Endothelial cell of umbilical vein (primary cell): ENCODE measurements at regions not wholly inside any gene's neighbourhood (a gene's known extent, or its start where the extent isn't known, plus 50 kb on each side); places are given as distances from the start of the nearest gene placed in this dataset.

Experiments
- BruUV-seq: library from RNA; stranded (reverse); fragments of 400-500 nt; replicated peaks from 2 replicates; lab custom pipeline; 2021; lab: Mats Ljungman, UMichigan
- CTCF ChIA-PET: fragments of 300-600, 350-600 bp; sonication (Branson Sonifier 250); formaldehyde crosslinking; loops from one replicate; lab custom pipeline; 2021; ENCODE audit warnings: antibody characterized with exemption, inconsistent platforms; lab: Charles Lee
- POLR2A ChIA-PET: fragments of 300-600, 350-600 bp; sonication (Branson Sonifier 250); formaldehyde crosslinking; loops from one replicate; lab custom pipeline; 2021; ENCODE audit warnings: antibody characterized with exemption, inconsistent platforms; lab: Charles Lee
- DNase-seq: peaks from one replicate; pipeline ENCODE4 v3.0.0-alpha.2; 2011; ENCODE audit warnings: low read depth, low spot score
- FAIRE-seq: peaks from 2 replicates; lab custom pipeline; 2011; peaks lifted over from hg19 to GRCh38; lab: Jason Lieb, UNC
- H2AFZ ChIP-seq: 2 replicates; pipeline ENCODE4 v1.6.0; 2012; ENCODE audit warnings: low read depth, low read length, control low read depth, inconsistent platforms
- H3K27ac ChIP-seq: 2 replicates; pipeline ENCODE4 v1.5.1; 2011; ENCODE audit warnings: low read depth, mild to moderate bottlenecking, control low read depth, low read length, moderate library complexity; ENCODE audit not compliant: insufficient read depth
- H3K27me3 ChIP-seq, 2 experiments: 2 replicates each; pipeline versions ENCODE4 v1.6.0 to v1.6.1; 2011; ENCODE audit warnings: low read length in 2 of 2, mixed read lengths in 1 of 2; ENCODE audit not compliant: control insufficient read depth in 2 of 2, insufficient read depth in 2 of 2
- H3K36me3 ChIP-seq, 2 experiments: 2 replicates in 1 of 2; 3 replicates in 1 of 2; pipeline ENCODE4 v1.5.1; 2011; ENCODE audit warnings: low read length in 2 of 2, mild to moderate bottlenecking in 1 of 2, moderate library complexity in 1 of 2; ENCODE audit not compliant: control insufficient read depth in 2 of 2, insufficient read depth in 2 of 2; ENCODE audit errors: extremely low read depth in 1 of 2
- H3K4me1 ChIP-seq: 3 replicates; pipeline ENCODE4 v1.5.1; 2011; ENCODE audit warnings: mild to moderate bottlenecking, low read length; ENCODE audit not compliant: control insufficient read depth, insufficient read depth; ENCODE audit errors: extremely low read depth
- H3K4me2 ChIP-seq: 2 replicates; pipeline ENCODE4 v1.6.1; 2011; ENCODE audit warnings: low read length, control low read depth, mixed read lengths; ENCODE audit not compliant: insufficient read depth
- H3K4me3 ChIP-seq, 3 experiments: fragments of 200-600 bp in 1 of 3; sonication (generic), shearing (Covaris generic) in 1 of 3; replicated peaks in 1 of 3; 2 replicates each; pipeline ENCODE4 v1.5.1; 2011 to 2016; ENCODE audit warnings: control low read depth in 3 of 3, low read length in 3 of 3, mild to moderate bottlenecking in 2 of 3, inconsistent platforms in 1 of 3, low read depth in 1 of 3, moderate library complexity in 1 of 3; ENCODE audit not compliant: insufficient read depth in 1 of 3
- H3K79me2 ChIP-seq: 2 replicates; pipeline ENCODE4 v1.6.0; 2012; ENCODE audit warnings: low read length, inconsistent platforms; ENCODE audit not compliant: control insufficient read depth, insufficient read depth
- H3K9ac ChIP-seq: replicated peaks from 2 replicates; pipeline ENCODE3; 2011; ENCODE audit warnings: low read length, control low read depth; ENCODE audit not compliant: insufficient read depth; ENCODE audit errors: extremely low read depth
- H3K9me1 ChIP-seq: replicated peaks from 3 replicates; pipeline ENCODE4 v1.6.0; 2011; ENCODE audit warnings: mild to moderate bottlenecking, low read length; ENCODE audit not compliant: control insufficient read depth, insufficient read depth; ENCODE audit errors: extremely low read depth
- H3K9me3 ChIP-seq: replicated peaks from 2 replicates; pipeline ENCODE4 v1.5.1; 2012; ENCODE audit warnings: low read length, inconsistent platforms; ENCODE audit not compliant: control insufficient read depth, insufficient read depth
- H4K20me1 ChIP-seq: replicated peaks from 2 replicates; pipeline ENCODE3; 2011; ENCODE audit warnings: mild to moderate bottlenecking, low read length; ENCODE audit not compliant: control insufficient read depth, insufficient read depth; ENCODE audit errors: extremely low read depth
- EZH2 ChIP-seq: IDR thresholded peaks from 2 replicates; pipeline ENCODE4 v1.6.1; 2012; ENCODE audit warnings: borderline replicate concordance, low read depth, mild to moderate bottlenecking, moderate library complexity, low read length, inconsistent platforms; ENCODE audit not compliant: severe bottlenecking
- FOS ChIP-seq: IDR thresholded peaks from 2 replicates; pipeline ENCODE4 v1.6.1; 2011; ENCODE audit warnings: mild to moderate bottlenecking, low read length, moderate library complexity, borderline replicate concordance; ENCODE audit not compliant: insufficient read depth
- GATA2 ChIP-seq: IDR thresholded peaks from 2 replicates; pipeline ENCODE4 v1.7.0; 2011; ENCODE audit warnings: low read depth, mild to moderate bottlenecking, moderate library complexity, mixed read lengths, low read length; ENCODE audit not compliant: insufficient read length, insufficient read depth
- JUN ChIP-seq: IDR thresholded peaks from 2 replicates; pipeline ENCODE4 v1.6.1; 2011; ENCODE audit warnings: borderline replicate concordance, low read depth; ENCODE audit not compliant: insufficient read length, insufficient read depth
- MYC ChIP-seq: IDR thresholded peaks from one replicate; pipeline ENCODE4 v1.6.1; 2011; ENCODE audit warnings: mild to moderate bottlenecking, low read depth, low read length
- POLR2A ChIP-seq: IDR thresholded peaks from 2 replicates; pipeline ENCODE4 v1.6.1; 2012; ENCODE audit warnings: low read depth, mild to moderate bottlenecking, control low read depth, low read length
- POLR2AphosphoS5 ChIP-seq: IDR thresholded peaks from 2 replicates; pipeline ENCODE4 v1.6.1; 2012; ENCODE audit warnings: low read depth, mild to moderate bottlenecking, control low read depth, low read length, moderate library complexity; ENCODE audit not compliant: insufficient read depth
- dilution Hi-C: fragments of 300-500 bp; cut with MboI; formaldehyde crosslinking; loops from one replicate; pipeline ENCODE4 v1.15.0; 2019; ENCODE audit warnings: low sequenced_read_pairs; ENCODE audit not compliant: extremely low pct_ligation_motif_present
- intact Hi-C: fragments of 100-400 bp; cut with micrococcal nuclease; formaldehyde crosslinking; loops from one replicate; pipeline ENCODE4 v1.10.0; 2022
- TF ChIP-seq, protein P1 (sequence below), 2 donors: IDR thresholded peaks; 1 replicate in 1 of 2; 2 replicates in 1 of 2; pipeline ENCODE4 v1.5.1; 2011; ENCODE audit warnings: low read length in 2 of 2, mild to moderate bottlenecking in 2 of 2, moderate library complexity in 2 of 2, control low read depth in 1 of 2, inconsistent platforms in 1 of 2, low read depth in 1 of 2; ENCODE audit not compliant: insufficient read depth in 1 of 2; ENCODE audit errors: extremely low read depth in 1 of 2
- TF ChIP-seq, protein P2 (sequence below): IDR thresholded peaks from 2 replicates; pipeline ENCODE4 v1.6.1; 2011; ENCODE audit not compliant: insufficient read depth, insufficient read length

DNA sequence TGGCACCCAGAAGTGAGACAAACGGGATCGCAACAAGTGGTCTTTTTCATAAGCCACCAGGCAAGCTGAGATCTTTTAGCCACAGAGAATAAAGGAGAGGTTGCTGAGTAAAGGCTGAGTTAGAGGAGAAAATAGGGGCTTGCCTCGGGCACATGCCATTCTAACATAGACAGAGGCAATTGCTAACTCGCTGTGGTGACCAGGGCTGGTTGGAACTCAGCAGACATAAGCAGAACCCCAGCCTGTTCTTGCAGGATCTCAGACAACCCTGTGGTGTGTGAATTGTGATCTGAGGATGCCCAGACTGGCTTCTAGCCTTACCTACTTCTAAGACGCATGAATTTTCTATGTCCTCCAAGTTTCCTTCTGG lies 300.2 kb downstream of the CDCA7 start:
- BruUV-seq: no TSS peak
- dilution Hi-C loops: no loop called here

More for the DNA sequence above, 300.2 kb downstream of the CDCA7 start:
- no peaks in the 10 kb centered on the region for H3K9me3 ChIP-seq
- H3K27me3 ChIP-seq: peaks cover 0 to 1% of the 10 kb centered on the region in 2 experiments
- H3K9me1 ChIP-seq: no peaks in the 10 kb centered on the region
- no peak for DNase-seq
- no peaks in the 10 kb centered on the region for H3K36me3 ChIP-seq
- H3K4me3 ChIP-seq: no peak overlapping the region
- ChIA-PET POLR2A (interaction anchor here (0.6 kb wide), 1 partner anchor 36 kb away, joined by 5 read pairs; no protein-coding TSS in a partner anchor), CTCF (no interaction called here)
- no peak overlapping the region for H3K27ac ChIP-seq
- no peak overlapping the region for H3K4me2 ChIP-seq
- no peak overlapping the region for H2AFZ ChIP-seq
- FAIRE-seq: no peak
- no peaks in the 10 kb centered on the region for H4K20me1 ChIP-seq
- intact Hi-C loops: no loop called here
- no peaks in the 10 kb centered on the region for H3K79me2 ChIP-seq
- no peak for TF ChIP-seq GATA2
- no peak for TF ChIP-seq MYC
- TF ChIP-seq EZH2: no peak
- TF ChIP-seq, protein P1, sequence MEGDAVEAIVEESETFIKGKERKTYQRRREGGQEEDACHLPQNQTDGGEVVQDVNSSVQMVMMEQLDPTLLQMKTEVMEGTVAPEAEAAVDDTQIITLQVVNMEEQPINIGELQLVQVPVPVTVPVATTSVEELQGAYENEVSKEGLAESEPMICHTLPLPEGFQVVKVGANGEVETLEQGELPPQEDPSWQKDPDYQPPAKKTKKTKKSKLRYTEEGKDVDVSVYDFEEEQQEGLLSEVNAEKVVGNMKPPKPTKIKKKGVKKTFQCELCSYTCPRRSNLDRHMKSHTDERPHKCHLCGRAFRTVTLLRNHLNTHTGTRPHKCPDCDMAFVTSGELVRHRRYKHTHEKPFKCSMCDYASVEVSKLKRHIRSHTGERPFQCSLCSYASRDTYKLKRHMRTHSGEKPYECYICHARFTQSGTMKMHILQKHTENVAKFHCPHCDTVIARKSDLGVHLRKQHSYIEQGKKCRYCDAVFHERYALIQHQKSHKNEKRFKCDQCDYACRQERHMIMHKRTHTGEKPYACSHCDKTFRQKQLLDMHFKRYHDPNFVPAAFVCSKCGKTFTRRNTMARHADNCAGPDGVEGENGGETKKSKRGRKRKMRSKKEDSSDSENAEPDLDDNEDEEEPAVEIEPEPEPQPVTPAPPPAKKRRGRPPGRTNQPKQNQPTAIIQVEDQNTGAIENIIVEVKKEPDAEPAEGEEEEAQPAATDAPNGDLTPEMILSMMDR (IDR thresholded peaks at IDR 0.05; ENCODE audit: extremely low read depth in 1 of 2, insufficient read depth in 1 of 2, low read depth in 1 of 2, low read length in 2 of 2): no peak
- TF ChIP-seq, protein P2, sequence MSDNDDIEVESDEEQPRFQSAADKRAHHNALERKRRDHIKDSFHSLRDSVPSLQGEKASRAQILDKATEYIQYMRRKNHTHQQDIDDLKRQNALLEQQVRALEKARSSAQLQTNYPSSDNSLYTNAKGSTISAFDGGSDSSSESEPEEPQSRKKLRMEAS: no peak
- TF ChIP-seq JUN: no peak
- no peak for TF ChIP-seq POLR2A
- TF ChIP-seq POLR2AphosphoS5: no peak
- no peak for TF ChIP-seq FOS
- H3K9ac ChIP-seq: no peak overlapping the region
- H3K4me1 ChIP-seq: no peaks in the 10 kb centered on the region
